H9 (cell line): ENCODE measurements at regions not wholly inside any gene's neighbourhood (a gene's known extent, or its start where the extent isn't known, plus 50 kb on each side); places are given as distances from the start of the nearest gene placed in this dataset.

Experiments
- DNase-seq: peaks from one replicate; pipeline ENCODE4 v3.0.0-alpha.2; 2017
- H2AFZ ChIP-seq: one replicate; pipeline ENCODE4 v1.6.1; 2013; ENCODE audit warnings: mild to moderate bottlenecking, low read length, control low read depth, moderate library complexity
- H2AK5ac ChIP-seq: 2 replicates; pipeline ENCODE4 v1.6.1; 2013; ENCODE audit warnings: low read length, control low read depth, mixed read lengths; ENCODE audit not compliant: insufficient read length
- H2BK120ac ChIP-seq: one replicate; pipeline ENCODE4 v1.6.1; 2013; ENCODE audit warnings: low read depth, mild to moderate bottlenecking, low read length, control low read depth, inconsistent platforms; ENCODE audit not compliant: poor library complexity, severe bottlenecking
- H2BK12ac ChIP-seq: 2 replicates; pipeline ENCODE4 v1.6.1; 2013; ENCODE audit warnings: low read length, control low read depth, mixed read lengths, low read depth; ENCODE audit not compliant: insufficient read length
- H2BK15ac ChIP-seq: 2 replicates; pipeline ENCODE4 v1.6.1; 2013; ENCODE audit warnings: low read depth, low read length, control low read depth
- H2BK20ac ChIP-seq: one replicate; pipeline ENCODE4 v1.6.1; 2013; ENCODE audit warnings: low read depth, mild to moderate bottlenecking, low read length, control low read depth, inconsistent platforms; ENCODE audit not compliant: poor library complexity, severe bottlenecking
- H2BK5ac ChIP-seq: 2 replicates; pipeline ENCODE4 v1.6.1; 2013; ENCODE audit warnings: low read length, control low read depth, mixed read lengths; ENCODE audit not compliant: insufficient read length
- H3K14ac ChIP-seq: 2 replicates; pipeline ENCODE4 v1.6.1; 2013; ENCODE audit warnings: low read length, control low read depth; ENCODE audit not compliant: insufficient read depth
- H3K18ac ChIP-seq: 2 replicates; pipeline ENCODE4 v1.6.1; 2013; ENCODE audit warnings: low read depth, mild to moderate bottlenecking, mixed read lengths, low read length, control low read depth; ENCODE audit not compliant: insufficient read length
- H3K23ac ChIP-seq: 2 replicates; pipeline ENCODE4 v1.6.1; 2013; ENCODE audit warnings: low read length, control low read depth, mixed read lengths, low read depth; ENCODE audit not compliant: insufficient read length
- H3K23me2 ChIP-seq: 2 replicates; pipeline ENCODE4 v1.6.1; 2013; ENCODE audit warnings: low read depth, mild to moderate bottlenecking, mixed read lengths, low read length, control low read depth; ENCODE audit not compliant: insufficient read length, poor library complexity, severe bottlenecking
- H3K27ac ChIP-seq: 2 replicates; pipeline ENCODE4 v1.5.1; 2013; ENCODE audit warnings: low read length, control low read depth, mixed read lengths, low read depth; ENCODE audit not compliant: insufficient read length
- H3K27me3 ChIP-seq: 2 replicates; pipeline ENCODE4 v1.6.1; 2013; ENCODE audit warnings: low read length, control low read depth, inconsistent platforms; ENCODE audit not compliant: insufficient read depth
- H3K4ac ChIP-seq: 2 replicates; pipeline ENCODE4 v1.6.1; 2013; ENCODE audit warnings: low read depth, mild to moderate bottlenecking, control low read depth, inconsistent platforms, low read length, moderate library complexity
- H3K4me1 ChIP-seq: 2 replicates; pipeline ENCODE4 v1.6.1; 2013; ENCODE audit warnings: low read length, control low read depth, inconsistent platforms; ENCODE audit not compliant: insufficient read depth
- H3K4me2 ChIP-seq: 2 replicates; pipeline ENCODE4 v1.6.1; 2013; ENCODE audit warnings: low read length, control low read depth, mixed read lengths; ENCODE audit not compliant: insufficient read length, insufficient read depth
- H3K56ac ChIP-seq: 2 replicates; pipeline ENCODE4 v1.6.1; 2013; ENCODE audit warnings: low read depth, mild to moderate bottlenecking, mixed read lengths, low read length, control low read depth; ENCODE audit not compliant: insufficient read length
- H3K79me1 ChIP-seq: 2 replicates; pipeline ENCODE4 v1.6.1; 2013; ENCODE audit warnings: low read depth, mild to moderate bottlenecking, moderate library complexity, low read length, control low read depth, inconsistent platforms; ENCODE audit not compliant: insufficient read depth, poor library complexity, severe bottlenecking
- H3K79me2 ChIP-seq: 2 replicates; pipeline ENCODE4 v1.6.1; 2013; ENCODE audit warnings: low read length, control low read depth, inconsistent platforms; ENCODE audit not compliant: insufficient read depth
- H3K9ac ChIP-seq: 2 replicates; pipeline ENCODE4 v1.6.1; 2013; ENCODE audit warnings: low read length, control low read depth, mixed read lengths; ENCODE audit not compliant: insufficient read length; ENCODE audit errors: extremely low read depth
- H3K9me3 ChIP-seq: one replicate; pipeline ENCODE4 v1.6.1; 2013; ENCODE audit warnings: low read depth, low read length, inconsistent platforms; ENCODE audit not compliant: control insufficient read depth
- H3T11ph ChIP-seq: one replicate; pipeline ENCODE4 v1.6.1; 2013; ENCODE audit warnings: mild to moderate bottlenecking, low read length, control low read depth, inconsistent platforms
- H4K20me1 ChIP-seq: one replicate; pipeline ENCODE4 v1.6.1; 2013; ENCODE audit not compliant: control insufficient read depth, insufficient read length, insufficient read depth
- H4K5ac ChIP-seq: 2 replicates; pipeline ENCODE4 v1.6.1; 2013; ENCODE audit warnings: low read depth, mild to moderate bottlenecking, mixed read lengths, low read length, control low read depth; ENCODE audit not compliant: insufficient read length
- H4K8ac ChIP-seq: replicated peaks from 2 replicates; pipeline ENCODE4 v1.6.1; 2013; ENCODE audit warnings: low read length, control low read depth, mixed read lengths, low read depth; ENCODE audit not compliant: insufficient read length
- H4K91ac ChIP-seq: 2 replicates; pipeline ENCODE4 v1.6.1; 2013; ENCODE audit warnings: low read depth, mild to moderate bottlenecking, moderate library complexity, mixed read lengths, low read length, control low read depth; ENCODE audit not compliant: insufficient read length
- H3K27ac Mint-ChIP-seq, 3 experiments: 2 replicates in 2 of 3; 3 replicates in 1 of 3; pipeline ENCODE4 v1.8.0; 2020 to 2021; ENCODE audit warnings: mixed read lengths in 3 of 3, mild to moderate bottlenecking in 1 of 3, moderate library complexity in 1 of 3
- H3K27me3 Mint-ChIP-seq: 2 replicates; pipeline ENCODE4 v1.8.0; 2021; ENCODE audit warnings: low read depth, mild to moderate bottlenecking, moderate library complexity, mixed read lengths
- H3K36me3 Mint-ChIP-seq, 3 experiments: 2 replicates in 2 of 3; 3 replicates in 1 of 3; pipeline ENCODE4 v1.8.0; 2020 to 2021; ENCODE audit warnings: low read depth in 3 of 3, mixed read lengths in 3 of 3; ENCODE audit not compliant: insufficient read depth in 1 of 3
- H3K4me1 Mint-ChIP-seq, 2 experiments: 2 replicates each; pipeline ENCODE4 v1.8.0; 2020; ENCODE audit warnings: mixed read lengths in 2 of 2
- H3K4me3 Mint-ChIP-seq, 2 experiments: 2 replicates in 1 of 2; 3 replicates in 1 of 2; pipeline ENCODE4 v1.8.0; 2020 to 2021; ENCODE audit warnings: mild to moderate bottlenecking in 2 of 2, mixed read lengths in 2 of 2, moderate library complexity in 1 of 2
- H3K9me3 Mint-ChIP-seq, 2 experiments: 2 replicates in 1 of 2; 3 replicates in 1 of 2; pipeline ENCODE4 v1.8.0; 2020; ENCODE audit warnings: mild to moderate bottlenecking in 2 of 2, mixed read lengths in 2 of 2, moderate library complexity in 1 of 2
- CTCF ChIP-seq: fragments of 200-600 bp; sonication (generic); conservative IDR thresholded peaks from 3 replicates; pipeline ENCODE4 v1.8.0; 2021; ENCODE audit warnings: antibody characterized with exemption, mild to moderate bottlenecking
- WGBS: extraction: QIAGEN DNeasy Blood & Tissue Kit; methylation state at CpG from one replicate; pipeline ENCODE4 v1.1.7; 2013; ENCODE audit warnings: missing lambda C conversion rate, low lambda C conversion rate, mixed read lengths; ENCODE audit not compliant: insufficient read length; ENCODE audit errors: extremely low coverage; 5-methylcytosine and 5-hydroxymethylcytosine counted together

GRCh38 chr1:67980028-67980427, 70.4 kb downstream of the DIRAS3 start:
- no peak for DNase-seq
- Histone ChIP-seq H3K4ac (no peak overlapping the region), H4K91ac (no peak overlapping the region), H3K56ac (no peak overlapping the region), H2BK12ac (no peak overlapping the region), H3K27ac (no peak overlapping the region), H2BK5ac (no peak overlapping the region), H2AK5ac (no peak overlapping the region), H3K9ac (no peak overlapping the region), H3K18ac (no peak overlapping the region), H2BK15ac (no peak overlapping the region), H3K14ac (no peak overlapping the region), H4K20me1 (no peaks in the 10 kb centered on the region), H3K23ac (no peak overlapping the region), H2BK120ac (no peak overlapping the region), H3T11ph (no peak overlapping the region), H3K4me1 (no peaks in the 10 kb centered on the region), H3K4me2 (no peak overlapping the region), H4K8ac (no peak overlapping the region), H3K79me2 (no peaks in the 10 kb centered on the region), H2BK20ac (no peak overlapping the region), H3K27me3 (no peaks in the 10 kb centered on the region), H3K23me2 (no peaks in the 10 kb centered on the region), H3K79me1 (no peaks in the 10 kb centered on the region), H2AFZ (no peak overlapping the region), H4K5ac (no peak overlapping the region), H3K9me3 (no peaks in the 10 kb centered on the region)
- TF ChIP-seq CTCF = no peak
- Mint-ChIP-seq H3K9me3 (no peaks in the 10 kb centered on the region), H3K27me3 (no peaks in the 10 kb centered on the region), H3K36me3 (no peaks in the 10 kb centered on the region), H3K4me1 (no peaks in the 10 kb centered on the region), H3K27ac (no peak overlapping the region; a peak in 1 of 7 replicates), H3K4me3 (no peak overlapping the region)
- WGBS = no CpG with 5 or more reads among the region's 1 CpG
